ENCODE measurements at regions not wholly inside any gene's neighbourhood (a gene's known extent, or its start where the extent isn't known, plus 50 kb on each side); places are given as distances from the start of the nearest gene placed in this dataset.

GRCh38 chr2:12114816-12115215 lies 368.4 kb downstream of the LPIN1 start:
- no peak for TF ChIP-seq CTCF (IDR thresholded peaks at IDR 0.05)
- TF ChIP-seq POLR2A (IDR thresholded peaks at IDR 0.05) = no peak
